Astrocyte (in vitro differentiated cells and primary cell): ENCODE measurements at regions not wholly inside any gene's neighbourhood (a gene's known extent, or its start where the extent isn't known, plus 50 kb on each side); places are given as distances from the start of the nearest gene placed in this dataset.

Source experiments
- DNase-seq: peaks from one replicate; pipeline ENCODE4 v3.0.0-alpha.2; 2010; ENCODE audit warnings: low read depth
- FAIRE-seq: peaks from 2 replicates; lab custom pipeline; 2011; peaks lifted over from hg19 to GRCh38; lab: Jason Lieb, UNC
- H2AFZ ChIP-seq: 2 replicates; pipeline ENCODE4 v1.6.0; 2012; ENCODE audit warnings: low read depth, low read length, inconsistent platforms
- H3K27ac ChIP-seq: 2 replicates; pipeline ENCODE4 v1.5.1; 2011; ENCODE audit warnings: low read depth, low read length, inconsistent platforms
- H3K27me3 ChIP-seq: 2 replicates; pipeline ENCODE4 v1.6.0; 2011; ENCODE audit warnings: low read length, inconsistent platforms; ENCODE audit not compliant: insufficient read depth
- H3K36me3 ChIP-seq: 2 replicates; pipeline ENCODE4 v1.5.1; 2011; ENCODE audit warnings: low read length, inconsistent platforms; ENCODE audit not compliant: insufficient read depth
- H3K4me1 ChIP-seq: 2 replicates; pipeline ENCODE4 v1.5.1; 2011; ENCODE audit warnings: low read length, inconsistent platforms; ENCODE audit not compliant: insufficient read depth
- H3K4me2 ChIP-seq: 2 replicates; pipeline ENCODE4 v1.6.0; 2012; ENCODE audit warnings: low read length, inconsistent platforms
- H3K4me3 ChIP-seq: 2 replicates; pipeline ENCODE4 v1.5.1; 2011; ENCODE audit warnings: low read depth, mild to moderate bottlenecking, low read length, inconsistent platforms; ENCODE audit not compliant: insufficient read depth
- H3K79me2 ChIP-seq: 2 replicates; pipeline ENCODE4 v1.6.0; 2012; ENCODE audit warnings: mild to moderate bottlenecking, low read length, inconsistent platforms; ENCODE audit not compliant: insufficient read depth
- H3K9ac ChIP-seq: 2 replicates; pipeline ENCODE4 v1.6.0; 2012; ENCODE audit warnings: mild to moderate bottlenecking, low read length, inconsistent platforms
- H3K9me3 ChIP-seq: 2 replicates; pipeline ENCODE4 v1.5.1; 2012; ENCODE audit warnings: low read depth, mild to moderate bottlenecking, low read length, inconsistent platforms; ENCODE audit not compliant: insufficient read depth
- H4K20me1 ChIP-seq: 2 replicates; pipeline ENCODE4 v1.6.0; 2012; ENCODE audit warnings: low read length, inconsistent platforms; ENCODE audit not compliant: insufficient read depth
- H3K27ac Mint-ChIP-seq: one replicate; pipeline ENCODE4 v1.8.0; 2021; ENCODE audit warnings: mild to moderate bottlenecking, mixed read lengths; ENCODE audit not compliant: unreplicated experiment
- H3K27me3 Mint-ChIP-seq: one replicate; pipeline ENCODE4 v1.8.0; 2021; ENCODE audit warnings: low read depth, mixed read lengths; ENCODE audit not compliant: unreplicated experiment
- H3K36me3 Mint-ChIP-seq: one replicate; pipeline ENCODE4 v1.8.0; 2021; ENCODE audit warnings: low read depth, mixed read lengths; ENCODE audit not compliant: unreplicated experiment
- H3K4me1 Mint-ChIP-seq: one replicate; pipeline ENCODE4 v1.8.0; 2021; ENCODE audit warnings: low read depth, mixed read lengths; ENCODE audit not compliant: unreplicated experiment
- H3K4me3 Mint-ChIP-seq: one replicate; pipeline ENCODE4 v1.8.0; 2021; ENCODE audit warnings: mild to moderate bottlenecking, moderate library complexity, mixed read lengths; ENCODE audit not compliant: unreplicated experiment
- H3K9me3 Mint-ChIP-seq: one replicate; pipeline ENCODE4 v1.8.0; 2021; ENCODE audit warnings: mild to moderate bottlenecking, mixed read lengths; ENCODE audit not compliant: unreplicated experiment
- EZH2 ChIP-seq: IDR thresholded peaks from 2 replicates; pipeline ENCODE4 v1.6.1; 2012; ENCODE audit warnings: mild to moderate bottlenecking, low read length, inconsistent platforms; ENCODE audit not compliant: insufficient read depth
- TF ChIP-seq, protein P1 (sequence below): IDR thresholded peaks from 2 replicates; pipeline ENCODE4 v1.5.1; 2011; ENCODE audit warnings: low read depth, mild to moderate bottlenecking, inconsistent platforms, low read length, moderate library complexity; ENCODE audit not compliant: insufficient read depth

- no peak overlapping the region for H2AFZ ChIP-seq
- H3K36me3 ChIP-seq, result no peaks in the 10 kb centered on the region
- no peaks in the 10 kb centered on the region for H3K79me2 ChIP-seq
- Mint-ChIP-seq H3K27me3 (peaks cover 2% of the 10 kb centered on the region), H3K36me3 (no peaks in the 10 kb centered on the region), H3K4me1 (peaks cover 13% of the 10 kb centered on the region), H3K9me3 (no peaks in the 10 kb centered on the region), H3K4me3 (no peak overlapping the region), H3K27ac (no peak overlapping the region)
- no peaks in the 10 kb centered on the region for H3K27me3 ChIP-seq
- H3K27ac ChIP-seq, result no peak overlapping the region
- no peak for DNase-seq
- H3K4me2 ChIP-seq, result no peak overlapping the region
- no peak overlapping the region for H3K9ac ChIP-seq
- H3K4me3 ChIP-seq, result no peak overlapping the region
- H3K9me3 ChIP-seq, result no peaks in the 10 kb centered on the region
- H4K20me1 ChIP-seq, result no peaks in the 10 kb centered on the region
- no peak for TF ChIP-seq EZH2
- TF ChIP-seq, protein P1, sequence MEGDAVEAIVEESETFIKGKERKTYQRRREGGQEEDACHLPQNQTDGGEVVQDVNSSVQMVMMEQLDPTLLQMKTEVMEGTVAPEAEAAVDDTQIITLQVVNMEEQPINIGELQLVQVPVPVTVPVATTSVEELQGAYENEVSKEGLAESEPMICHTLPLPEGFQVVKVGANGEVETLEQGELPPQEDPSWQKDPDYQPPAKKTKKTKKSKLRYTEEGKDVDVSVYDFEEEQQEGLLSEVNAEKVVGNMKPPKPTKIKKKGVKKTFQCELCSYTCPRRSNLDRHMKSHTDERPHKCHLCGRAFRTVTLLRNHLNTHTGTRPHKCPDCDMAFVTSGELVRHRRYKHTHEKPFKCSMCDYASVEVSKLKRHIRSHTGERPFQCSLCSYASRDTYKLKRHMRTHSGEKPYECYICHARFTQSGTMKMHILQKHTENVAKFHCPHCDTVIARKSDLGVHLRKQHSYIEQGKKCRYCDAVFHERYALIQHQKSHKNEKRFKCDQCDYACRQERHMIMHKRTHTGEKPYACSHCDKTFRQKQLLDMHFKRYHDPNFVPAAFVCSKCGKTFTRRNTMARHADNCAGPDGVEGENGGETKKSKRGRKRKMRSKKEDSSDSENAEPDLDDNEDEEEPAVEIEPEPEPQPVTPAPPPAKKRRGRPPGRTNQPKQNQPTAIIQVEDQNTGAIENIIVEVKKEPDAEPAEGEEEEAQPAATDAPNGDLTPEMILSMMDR, result no peak
- H3K4me1 ChIP-seq, result no peaks in the 10 kb centered on the region
- no peak for FAIRE-seq
These were observed 809.8 kb downstream of the RNF144A start for GRCh38 chr2:7726989-7727388.

DNA sequence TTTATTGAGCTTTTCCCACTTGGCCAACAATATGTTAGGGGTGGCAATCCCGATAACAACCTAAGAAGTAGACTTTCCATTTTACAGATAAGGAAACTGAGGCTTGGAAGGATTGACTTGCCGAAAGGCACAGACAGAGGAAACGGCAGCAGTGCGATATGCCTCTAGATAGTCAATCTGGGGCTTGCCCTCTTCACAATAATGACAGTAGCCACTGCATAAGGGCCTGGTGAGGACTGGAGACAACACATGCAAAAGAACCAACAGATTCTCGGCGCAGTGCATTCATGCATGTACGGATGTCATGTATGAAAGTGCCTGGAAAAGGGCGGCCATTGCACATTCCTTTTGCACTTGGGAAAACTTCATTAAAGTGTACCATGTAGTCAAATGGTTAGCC, 811.2 kb downstream of the RNF144A start:
- Mint-ChIP-seq H3K27ac (no peak overlapping the region), H3K27me3 (peaks cover 2% of the 10 kb centered on the region), H3K4me3 (no peak overlapping the region), H3K36me3 (no peaks in the 10 kb centered on the region), H3K4me1 (peaks cover 13% of the 10 kb centered on the region), H3K9me3 (no peaks in the 10 kb centered on the region)
- DNase-seq (no peak), FAIRE-seq (no peak)
- Histone ChIP-seq H3K4me3 (no peak overlapping the region), H3K79me2 (no peaks in the 10 kb centered on the region), H3K27me3 (no peaks in the 10 kb centered on the region), H3K27ac (no peak overlapping the region), H2AFZ (no peak overlapping the region), H3K36me3 (no peaks in the 10 kb centered on the region), H3K9me3 (no peaks in the 10 kb centered on the region), H3K4me1 (no peaks in the 10 kb centered on the region), H3K9ac (no peak overlapping the region), H3K4me2 (no peak overlapping the region), H4K20me1 (no peaks in the 10 kb centered on the region)
- TF ChIP-seq EZH2, result no peak
- TF ChIP-seq, protein P1, result no peak

- no peak overlapping the region for H2AFZ ChIP-seq
- no peak overlapping the region for H3K27ac Mint-ChIP-seq
- no peaks in the 10 kb centered on the region for H4K20me1 ChIP-seq
- DNase-seq (no peak), FAIRE-seq (no peak)
- H3K79me2 ChIP-seq, result no peaks in the 10 kb centered on the region
- H3K4me2 ChIP-seq, result no peak overlapping the region
- H3K9me3 Mint-ChIP-seq, result no peaks in the 10 kb centered on the region
- no peaks in the 10 kb centered on the region for H3K9me3 ChIP-seq
- H3K27me3 ChIP-seq, result no peaks in the 10 kb centered on the region
- H3K4me1 Mint-ChIP-seq, result peaks cover 8% of the 10 kb centered on the region
- no peak overlapping the region for H3K27ac ChIP-seq
- peaks cover 2% of the 10 kb centered on the region for H3K27me3 Mint-ChIP-seq
- H3K4me3 ChIP-seq, result no peak overlapping the region
- H3K36me3 ChIP-seq, result no peaks in the 10 kb centered on the region
- no peak for TF ChIP-seq EZH2
- TF ChIP-seq, protein P1, result no peak
- H3K4me1 ChIP-seq, result no peaks in the 10 kb centered on the region
- H3K9ac ChIP-seq, result no peak overlapping the region
- H3K4me3 Mint-ChIP-seq, result no peak overlapping the region
- no peaks in the 10 kb centered on the region for H3K36me3 Mint-ChIP-seq
These were observed 813.2 kb downstream of the RNF144A start for GRCh38 chr2:7730449-7730848.
